NCI-H748 (cell line): ENCODE measurements at regions not wholly inside any gene's neighbourhood (a gene's known extent, or its start where the extent isn't known, plus 50 kb on each side); places are given as distances from the start of the nearest gene placed in this dataset.
A peak's percentile ranks its signal among the peaks of the same experiment; 100 is the strongest.

Experiments used
- DNase-seq: peaks from one replicate; lab custom pipeline; 2025; ENCODE audit not compliant: unreplicated experiment; lab: John Stamatoyannopoulos, UW

- no peak for DNase-seq
These were observed 261.1 kb upstream of the DAPK1 start for GRCh38 chr9:87236546-87236945.

GRCh38 chr9:87237336-87237735 lies 260.3 kb upstream of the DAPK1 start:
- no peak for DNase-seq

- DNase-seq = no peak
These were observed 259.1 kb upstream of the DAPK1 start for GRCh38 chr9:87238545-87238944.

- no peak for DNase-seq
These were observed 258.4 kb upstream of the DAPK1 start for GRCh38 chr9:87239312-87239711.

GRCh38 chr9:87243602-87244001 lies 254.1 kb upstream of the DAPK1 start:
- no peak for DNase-seq

- no peak for DNase-seq
These were observed 252.4 kb upstream of the DAPK1 start for GRCh38 chr9:87245271-87245670.

GRCh38 chr9:87247097-87247496 lies 250.6 kb upstream of the DAPK1 start:
- no peak for DNase-seq

- DNase-seq = no peak
These were observed 248.6 kb upstream of the DAPK1 start for GRCh38 chr9:87249029-87249428.

- DNase-seq = no peak
These were observed 247.5 kb upstream of the DAPK1 start for GRCh38 chr9:87250205-87250604.

- no peak for DNase-seq
These were observed 242.1 kb upstream of the DAPK1 start for GRCh38 chr9:87255431-87256155.

- DNase-seq = no peak
These were observed 240.7 kb upstream of the DAPK1 start for GRCh38 chr9:87256973-87257372.

GRCh38 chr9:87259543-87260518 lies 237.8 kb upstream of the DAPK1 start:
- no peak for DNase-seq

GRCh38 chr9:87263291-87263690 lies 234.4 kb upstream of the DAPK1 start:
- peak; percentile 29 for DNase-seq

GRCh38 chr9:87266697-87267096 lies 231.0 kb upstream of the DAPK1 start:
- DNase-seq = no peak

GRCh38 chr9:87267251-87268070 lies 230.2 kb upstream of the DAPK1 start:
- DNase-seq = no peak

- no peak for DNase-seq
These were observed 228.1 kb upstream of the DAPK1 start for GRCh38 chr9:87269296-87270176.

- DNase-seq = no peak
These were observed 227.3 kb upstream of the DAPK1 start for GRCh38 chr9:87270221-87270847.

- no peak for DNase-seq
These were observed 226.8 kb upstream of the DAPK1 start for GRCh38 chr9:87270848-87271234.

- no peak for DNase-seq
These were observed 225.8 kb upstream of the DAPK1 start for GRCh38 chr9:87271696-87272477.
